DMS153 treated with DMSO at 0.1 percent for 48 hours (cell line): ENCODE measurements at regions not wholly inside any gene's neighbourhood (a gene's known extent, or its start where the extent isn't known, plus 50 kb on each side); places are given as distances from the start of the nearest gene placed in this dataset.

ENCODE experiments used
- DNase-seq: peaks from one replicate; lab custom pipeline; 2025; ENCODE audit not compliant: unreplicated experiment; lab: John Stamatoyannopoulos, UW

GRCh38 chr5:77846422-77847128 lies 70.4 kb upstream of the TBCA start:
- no peak for DNase-seq

- no peak for DNase-seq
Measured at GRCh38 chr5:77845324-77845646, 69.1 kb upstream of the TBCA start.

GRCh38 chr5:77844623-77845323 lies 68.6 kb upstream of the TBCA start:
- no peak for DNase-seq

GRCh38 chr5:77844373-77844622 lies 68.2 kb upstream of the TBCA start:
- no peak for DNase-seq

GRCh38 chr5:77843570-77844372 lies 67.6 kb upstream of the TBCA start:
- DNase-seq = no peak

- DNase-seq = no peak
Measured at GRCh38 chr5:77842243-77842642, 66.1 kb upstream of the TBCA start.

- DNase-seq = no peak
Measured at GRCh38 chr5:77841616-77842015, 65.5 kb upstream of the TBCA start.

GRCh38 chr5:77840930-77841329 lies 64.8 kb upstream of the TBCA start:
- no peak for DNase-seq

GRCh38 chr5:77839691-77840090 lies 63.6 kb upstream of the TBCA start:
- no peak for DNase-seq

- DNase-seq = no peak
Measured at GRCh38 chr5:77832938-77833337, 56.8 kb upstream of the TBCA start.

GRCh38 chr5:77832166-77832770 lies 56.1 kb upstream of the TBCA start:
- DNase-seq = no peak

- no peak for DNase-seq
Measured at GRCh38 chr5:77828445-77828844, 52.3 kb upstream of the TBCA start.
